K562 (cell line): ENCODE measurements at regions not wholly inside any gene's neighbourhood (a gene's known extent, or its start where the extent isn't known, plus 50 kb on each side); places are given as distances from the start of the nearest gene placed in this dataset.

ENCODE experiments used
- ATAC-seq: fragments of 200-7000 bp; cut with Tn5 transposase; 3 replicates; pipeline ENCODE4 v1.9.1; 2020; ENCODE audit warnings: moderate library complexity
- BruUV-seq: library from RNA; stranded (reverse); fragments of 400-500 nt; replicated peaks from 2 replicates; lab custom pipeline; 2021; lab: Mats Ljungman, UMichigan
- CTCF ChIA-PET: fragments of 300-600 bp; formaldehyde crosslinking; extraction: SDS; loops from one replicate; lab custom pipeline; 2021; ENCODE audit warnings: low intra/inter-chr PET ratio; lab: Yijun Ruan, JAX
- POLR2A ChIA-PET: fragments of 300-600, 350-650 bp; sonication (Branson Sonifier 250); formaldehyde crosslinking; extraction: SDS; loops from one replicate; lab custom pipeline; 2021; ENCODE audit warnings: antibody characterized with exemption, inconsistent platforms; lab: Yijun Ruan, JAX
- DNase-seq, 4 experiments: peaks; one replicate each; pipeline versions ENCODE4 v3.0.0 to v3.0.0-alpha.2; 2011 to 2018; ENCODE audit warnings: low spot score in 3 of 4, mixed read lengths in 3 of 4; ENCODE audit errors: extremely low read depth in 1 of 4
- FAIRE-seq: peaks from 2 replicates; lab custom pipeline; 2011; peaks lifted over from hg19 to GRCh38; lab: Jason Lieb, UNC
- H2AFZ ChIP-seq: 2 replicates; pipeline ENCODE4 v1.6.0; 2011; ENCODE audit warnings: low read depth, low read length, control low read depth, inconsistent platforms
- H3K27ac ChIP-seq: fragments of 200-600 bp; 3 replicates; pipeline ENCODE4 v1.8.0; 2011; ENCODE audit warnings: low read depth, mild to moderate bottlenecking, control low read depth, inconsistent platforms, low read length, moderate library complexity, mixed read lengths; ENCODE audit errors: extremely low read depth
- H3K27me3 ChIP-seq, 2 experiments: fragments of 300-600 bp in 1 of 2; 2 replicates in 1 of 2; 3 replicates in 1 of 2; pipeline versions ENCODE4 v1.6.0 to v1.8.0; 2011; ENCODE audit warnings: inconsistent platforms in 2 of 2, low read length in 2 of 2, mild to moderate bottlenecking in 1 of 2, mixed read lengths in 1 of 2, moderate library complexity in 1 of 2; ENCODE audit not compliant: control insufficient read depth in 2 of 2, insufficient read depth in 2 of 2
- H3K36me3 ChIP-seq: fragments of 300-600 bp; 3 replicates; pipeline ENCODE4 v1.8.0; 2011; ENCODE audit warnings: mild to moderate bottlenecking, low read length, inconsistent platforms; ENCODE audit not compliant: control insufficient read depth, insufficient read depth
- H3K4me1 ChIP-seq, 2 experiments: fragments of 200-600 bp in 1 of 2; replicated peaks in 1 of 2; 2 replicates in 1 of 2; 3 replicates in 1 of 2; pipeline versions ENCODE4 v1.5.1 to v1.8.0; 2011; ENCODE audit warnings: inconsistent platforms in 2 of 2, low read length in 2 of 2, mild to moderate bottlenecking in 1 of 2, mixed read lengths in 1 of 2, moderate library complexity in 1 of 2; ENCODE audit not compliant: control insufficient read depth in 2 of 2, insufficient read depth in 2 of 2
- H3K4me2 ChIP-seq: 2 replicates; pipeline ENCODE4 v1.6.1; 2011; ENCODE audit warnings: low read length, control low read depth, inconsistent platforms, mixed read lengths; ENCODE audit not compliant: insufficient read depth
- H3K4me3 ChIP-seq: fragments of 200-600 bp; sonication (generic), shearing (Covaris generic); 2 replicates; pipeline ENCODE4 v1.5.1; 2016; ENCODE audit warnings: control low read depth, inconsistent platforms
- H3K79me2 ChIP-seq: fragments of 200-600 bp; 3 replicates; pipeline ENCODE4 v1.8.0; 2011; ENCODE audit warnings: low read length, inconsistent platforms; ENCODE audit not compliant: control insufficient read depth, insufficient read depth
- H3K9ac ChIP-seq, 2 experiments: 2 replicates each; pipeline versions ENCODE4 v1.6.0 to v1.6.1; 2011; ENCODE audit warnings: low read depth in 2 of 2, low read length in 2 of 2, control low read depth in 1 of 2, inconsistent platforms in 1 of 2, mild to moderate bottlenecking in 1 of 2, mixed read lengths in 1 of 2; ENCODE audit not compliant: insufficient read depth in 1 of 2
- H3K9me1 ChIP-seq: one replicate; pipeline ENCODE4 v1.6.0; 2011; ENCODE audit warnings: inconsistent platforms, mild to moderate bottlenecking, low read length, moderate library complexity; ENCODE audit not compliant: control insufficient read depth, insufficient read depth
- H3K9me3 ChIP-seq: replicated peaks from 2 replicates; pipeline ENCODE4 v1.5.1; 2011; ENCODE audit warnings: low read depth, low read length, inconsistent platforms; ENCODE audit not compliant: control insufficient read depth, insufficient read depth
- H4K20me1 ChIP-seq: replicated peaks from 2 replicates; pipeline ENCODE4 v1.6.1; 2011; ENCODE audit warnings: low read length, inconsistent platforms, mixed read lengths; ENCODE audit not compliant: control insufficient read depth, insufficient read depth
- ARID4B ChIP-seq: sonication (generic); formaldehyde crosslinking; IDR thresholded peaks from 2 replicates; pipeline ENCODE4 v1.8.0; 2022; ENCODE audit warnings: mild to moderate bottlenecking, missing genetic modification reagents
- E2F8 ChIP-seq: fragments of 450-650 bp; IDR thresholded peaks from 2 replicates; pipeline ENCODE4 v1.7.1; 2018; ENCODE audit warnings: mild to moderate bottlenecking, low read depth; ENCODE audit not compliant: partially characterized antibody
- FOXO4 ChIP-seq: fragments of 450-650 bp; formaldehyde crosslinking; IDR thresholded peaks from 2 replicates; pipeline ENCODE4 v1.4.0; 2020; ENCODE audit warnings: mild to moderate bottlenecking, moderate library complexity
- PHB2 ChIP-seq: fragments of 450-650 bp; IDR thresholded peaks from 2 replicates; pipeline ENCODE4 v1.6.1; 2017; ENCODE audit warnings: low read depth
- PML ChIP-seq: IDR thresholded peaks from 2 replicates; pipeline ENCODE4 v1.6.1; 2012; ENCODE audit warnings: low read length, inconsistent platforms
- WGBS: fragments of 100-300 bp; shearing (Covaris generic); methylation state at CpG from one replicate; pipeline ENCODE4 v1.1.6; 2016; ENCODE audit warnings: low coverage, mixed read lengths; ENCODE audit not compliant: insufficient coverage; ENCODE audit errors: missing lambda C conversion rate; 5-methylcytosine and 5-hydroxymethylcytosine counted together
- in situ Hi-C: fragments of 300-500 bp; cut with MboI; formaldehyde crosslinking; loops from 4 replicates; pipeline ENCODE4 v1.15.0; 2018; ENCODE audit warnings: inconsistent platforms, mixed read lengths
- intact Hi-C: fragments of 100-400 bp; cut with micrococcal nuclease; formaldehyde crosslinking; loops from 2 replicates; pipeline ENCODE4 v1.14.2; 2022
- TF ChIP-seq, protein P1 (sequence below): fragments of 450-650 bp; formaldehyde crosslinking; IDR thresholded peaks from 2 replicates; pipeline ENCODE4 v1.4.0; 2020; ENCODE audit warnings: mild to moderate bottlenecking, mixed read lengths
- TF ChIP-seq, protein P2 (sequence below): fragments of 450-650 bp; IDR thresholded peaks from 2 replicates; pipeline ENCODE4 v1.6.1; 2017; ENCODE audit warnings: antibody characterized with exemption

DNA sequence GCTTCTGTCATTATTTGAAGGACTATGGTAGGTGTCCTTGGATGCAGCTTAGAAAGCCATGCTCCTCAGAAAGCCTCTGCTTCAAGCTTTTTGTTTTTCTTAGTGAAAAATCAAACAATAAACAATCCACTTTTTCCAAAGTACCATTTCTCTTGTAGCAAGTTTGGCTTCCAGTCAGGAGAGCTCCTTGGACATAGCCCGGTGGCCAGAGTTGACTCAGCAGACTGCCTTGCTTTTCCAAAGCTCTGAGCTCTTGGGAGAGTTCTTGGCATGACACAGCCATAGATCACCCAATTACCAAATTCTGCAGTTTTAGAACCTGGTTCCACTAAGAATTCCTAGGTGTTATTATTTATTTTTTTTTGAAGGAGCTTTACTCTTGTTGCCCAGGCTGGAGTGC is 189.4 kb upstream of the MTPN start (continued):
- TF ChIP-seq, protein P1, sequence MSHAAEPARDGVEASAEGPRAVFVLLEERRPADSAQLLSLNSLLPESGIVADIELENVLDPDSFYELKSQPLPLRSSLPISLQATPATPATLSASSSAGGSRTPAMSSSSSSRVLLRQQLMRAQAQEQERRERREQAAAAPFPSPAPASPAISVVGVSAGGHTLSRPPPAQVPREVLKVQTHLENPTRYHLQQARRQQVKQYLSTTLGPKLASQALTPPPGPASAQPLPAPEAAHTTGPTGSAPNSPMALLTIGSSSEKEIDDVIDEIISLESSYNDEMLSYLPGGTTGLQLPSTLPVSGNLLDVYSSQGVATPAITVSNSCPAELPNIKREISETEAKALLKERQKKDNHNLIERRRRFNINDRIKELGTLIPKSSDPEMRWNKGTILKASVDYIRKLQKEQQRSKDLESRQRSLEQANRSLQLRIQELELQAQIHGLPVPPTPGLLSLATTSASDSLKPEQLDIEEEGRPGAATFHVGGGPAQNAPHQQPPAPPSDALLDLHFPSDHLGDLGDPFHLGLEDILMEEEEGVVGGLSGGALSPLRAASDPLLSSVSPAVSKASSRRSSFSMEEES (CRISPR knock-in tag) = no peak
- TF ChIP-seq, protein P2, sequence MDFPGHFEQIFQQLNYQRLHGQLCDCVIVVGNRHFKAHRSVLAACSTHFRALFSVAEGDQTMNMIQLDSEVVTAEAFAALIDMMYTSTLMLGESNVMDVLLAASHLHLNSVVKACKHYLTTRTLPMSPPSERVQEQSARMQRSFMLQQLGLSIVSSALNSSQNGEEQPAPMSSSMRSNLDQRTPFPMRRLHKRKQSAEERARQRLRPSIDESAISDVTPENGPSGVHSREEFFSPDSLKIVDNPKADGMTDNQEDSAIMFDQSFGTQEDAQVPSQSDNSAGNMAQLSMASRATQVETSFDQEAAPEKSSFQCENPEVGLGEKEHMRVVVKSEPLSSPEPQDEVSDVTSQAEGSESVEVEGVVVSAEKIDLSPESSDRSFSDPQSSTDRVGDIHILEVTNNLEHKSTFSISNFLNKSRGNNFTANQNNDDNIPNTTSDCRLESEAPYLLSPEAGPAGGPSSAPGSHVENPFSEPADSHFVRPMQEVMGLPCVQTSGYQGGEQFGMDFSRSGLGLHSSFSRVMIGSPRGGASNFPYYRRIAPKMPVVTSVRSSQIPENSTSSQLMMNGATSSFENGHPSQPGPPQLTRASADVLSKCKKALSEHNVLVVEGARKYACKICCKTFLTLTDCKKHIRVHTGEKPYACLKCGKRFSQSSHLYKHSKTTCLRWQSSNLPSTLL = no peak
- TF ChIP-seq FOXO4 (CRISPR knock-in tag) = no peak

DNA sequence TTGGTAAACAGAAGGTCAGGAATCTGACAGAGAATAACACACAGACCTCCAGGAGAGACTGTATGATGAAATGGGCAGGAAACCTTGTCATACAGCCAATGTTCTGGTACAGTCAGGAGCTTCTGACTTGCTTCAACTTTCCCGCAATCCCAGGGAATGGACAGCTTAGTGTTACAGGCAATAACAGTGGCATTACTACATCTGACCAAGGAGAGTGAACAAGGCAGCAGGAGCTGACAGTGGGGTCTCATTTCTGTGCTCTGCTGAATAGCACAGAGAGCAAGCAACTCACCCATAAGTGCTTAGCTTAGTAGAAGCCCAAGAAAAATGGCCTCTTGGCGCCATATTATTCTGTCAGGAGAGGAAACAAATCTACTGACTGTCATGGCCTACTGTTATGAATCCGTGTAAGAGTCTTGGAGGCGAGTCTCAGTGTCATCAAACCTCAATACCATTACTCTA is 186.2 kb upstream of the MTPN start:
- Histone ChIP-seq H3K4me2 (no peak overlapping the region), H2AFZ (no peak overlapping the region), H3K36me3 (no peaks in the 10 kb centered on the region), H3K27ac (no peak overlapping the region), H3K9me3 (no peaks in the 10 kb centered on the region), H4K20me1 (no peaks in the 10 kb centered on the region), H3K27me3 (no peaks in the 10 kb centered on the region), H3K79me2 (no peaks in the 10 kb centered on the region), H3K9ac (no peak overlapping the region), H3K4me3 (no peak overlapping the region), H3K4me1 (no peaks in the 10 kb centered on the region), H3K9me1 (no peaks in the 10 kb centered on the region)
- in situ Hi-C loops = no loop called here
- POLR2A ChIA-PET = interaction anchor here (1.3 kb wide), 1 partner anchor 11 kb away, joined by 4 read pairs; no protein-coding TSS in a partner anchor
- CTCF ChIA-PET = interaction anchor here (0.7 kb wide), 1 partner anchor 707 kb away, joined by 3 read pairs; no protein-coding TSS in a partner anchor
- ATAC-seq = peak; percentile 58
- intact Hi-C loops = no loop called here
- no peak for DNase-seq
- no TSS peak for BruUV-seq
- WGBS = 47% methylated on average over 4 of the region's 4 CpGs
- no peak for FAIRE-seq
- TF ChIP-seq PHB2 = no peak
- TF ChIP-seq E2F8 = no peak
- no peak for TF ChIP-seq ARID4B
- no peak for TF ChIP-seq PML
